ENCODE measurements at regions not wholly inside any gene's neighbourhood (a gene's known extent, or its start where the extent isn't known, plus 50 kb on each side); places are given as distances from the start of the nearest gene placed in this dataset.

GRCh38 chr7:18133921-18134320 is 106.3 kb upstream of the PRPS1L1 start:
- TF ChIP-seq CTCF (conservative IDR thresholded peaks at IDR 0.05; ENCODE audit: low read length) (no peak), EZH2phosphoT487 (IDR thresholded peaks at IDR 0.05; ENCODE audit: borderline replicate concordance, low read depth, low read length) (no peak)
